AG09309 (cell line): ENCODE measurements at regions not wholly inside any gene's neighbourhood (a gene's known extent, or its start where the extent isn't known, plus 50 kb on each side); places are given as distances from the start of the nearest gene placed in this dataset.

Experiments used
- DNase-seq: peaks from one replicate; pipeline ENCODE4 v3.0.0-alpha.2; 2010; ENCODE audit warnings: low read depth
- H3K4me3 ChIP-seq: 2 replicates; pipeline ENCODE4 v1.5.1; 2011; ENCODE audit warnings: mild to moderate bottlenecking, low read depth, low read length, moderate library complexity; ENCODE audit not compliant: control insufficient read depth
- CTCF ChIP-seq: IDR thresholded peaks from 2 replicates; pipeline ENCODE4 v1.5.1; 2011; ENCODE audit warnings: mild to moderate bottlenecking, low read depth, low read length, inconsistent platforms; ENCODE audit not compliant: insufficient read depth, control insufficient read depth; ENCODE audit errors: missing control alignments

- H3K4me3 ChIP-seq = no peak overlapping the region
- TF ChIP-seq CTCF = no peak
- DNase-seq = peak; percentile 23
These were observed 59.9 kb downstream of the HTR1B start for GRCh38 chr6:77403424-77403823.

- no peak for TF ChIP-seq CTCF
- DNase-seq = no peak
- H3K4me3 ChIP-seq = no peak overlapping the region
These were observed 62.1 kb downstream of the HTR1B start for GRCh38 chr6:77401231-77401630.

- no peak overlapping the region for H3K4me3 ChIP-seq
- TF ChIP-seq CTCF = no peak
- no peak for DNase-seq
These were observed 65.7 kb downstream of the HTR1B start for GRCh38 chr6:77397561-77397960.

GRCh38 chr6:77389402-77389801 is 73.9 kb downstream of the HTR1B start:
- no peak for TF ChIP-seq CTCF
- DNase-seq = no peak
- H3K4me3 ChIP-seq = no peak overlapping the region

- DNase-seq = no peak
- no peak overlapping the region for H3K4me3 ChIP-seq
- no peak for TF ChIP-seq CTCF
These were observed 80.3 kb downstream of the HTR1B start for GRCh38 chr6:77383026-77383425.

GRCh38 chr6:77373955-77374354 is 89.3 kb downstream of the HTR1B start:
- no peak for DNase-seq
- TF ChIP-seq CTCF = no peak
- no peak overlapping the region for H3K4me3 ChIP-seq

GRCh38 chr6:77371748-77372147 is 91.5 kb downstream of the HTR1B start:
- no peak overlapping the region for H3K4me3 ChIP-seq
- no peak for DNase-seq
- TF ChIP-seq CTCF = no peak
